SH-SY5Y (cell line): ENCODE measurements at regions not wholly inside any gene's neighbourhood (a gene's known extent, or its start where the extent isn't known, plus 50 kb on each side); places are given as distances from the start of the nearest gene placed in this dataset.

Source experiments
- GATA2 ChIP-seq: IDR thresholded peaks from 2 replicates; pipeline ENCODE4 v1.6.1; 2011; ENCODE audit warnings: mild to moderate bottlenecking, low read depth, low read length
- GATA3 ChIP-seq: IDR thresholded peaks from 2 replicates; pipeline ENCODE4 v1.6.1; 2011; ENCODE audit warnings: low read depth, mild to moderate bottlenecking, low read length, moderate library complexity

DNA sequence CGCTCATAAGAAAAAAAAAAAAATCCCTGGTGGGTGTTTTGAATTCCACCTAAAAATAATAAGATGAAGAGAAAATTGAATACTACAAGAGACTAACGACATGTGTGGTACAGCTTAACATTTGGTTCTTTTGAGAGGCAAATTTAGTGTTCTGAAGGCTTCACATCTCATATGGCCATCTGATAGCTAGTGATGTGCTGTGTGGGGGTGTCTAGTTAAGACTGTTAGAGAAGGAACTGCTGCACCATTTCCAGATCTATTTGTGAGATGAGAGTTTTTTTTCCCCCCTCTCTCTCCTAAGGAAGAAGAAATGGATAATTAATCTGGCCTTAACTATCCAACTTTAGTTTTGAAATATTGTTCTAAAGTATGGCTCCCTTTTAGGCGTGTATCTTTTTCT, 321.6 kb downstream of the SLC4A3 start:
- TF ChIP-seq GATA3, result no peak
- TF ChIP-seq GATA2, result no peak
